Upper lobe of left lung (tissue), 4 donors: ENCODE measurements at regions not wholly inside any gene's neighbourhood (a gene's known extent, or its start where the extent isn't known, plus 50 kb on each side); places are given as distances from the start of the nearest gene placed in this dataset.

Experiments used
- EP300 ChIP-seq, 4 donors: sonication (generic); formaldehyde crosslinking; IDR thresholded peaks; one replicate each; pipeline ENCODE4 v1.5.1; 2017; ENCODE audit warnings: antibody characterized with exemption in 4 of 4, control low read depth in 2 of 4
- POLR2A ChIP-seq, 4 donors: fragments of 450-650 bp; IDR thresholded peaks; one replicate each; pipeline ENCODE4 v1.5.1; 2016 to 2017; ENCODE audit warnings: antibody characterized with exemption in 4 of 4, mild to moderate bottlenecking in 2 of 4
- POLR2AphosphoS5 ChIP-seq, 2 donors: sonication (generic); formaldehyde crosslinking; IDR thresholded peaks; one replicate each; pipeline ENCODE4 v1.5.1; 2017; ENCODE audit warnings: antibody characterized with exemption in 2 of 2
- TF ChIP-seq, protein P1 (sequence below), 6 experiments: fragments of 450-650 bp in 4 of 6; fragments of 200-600 bp in 2 of 6; sonication (generic) in 2 of 6; IDR thresholded peaks; one replicate each; pipeline ENCODE4 v1.5.1; 2016 to 2019; ENCODE audit warnings: antibody characterized with exemption in 6 of 6

DNA sequence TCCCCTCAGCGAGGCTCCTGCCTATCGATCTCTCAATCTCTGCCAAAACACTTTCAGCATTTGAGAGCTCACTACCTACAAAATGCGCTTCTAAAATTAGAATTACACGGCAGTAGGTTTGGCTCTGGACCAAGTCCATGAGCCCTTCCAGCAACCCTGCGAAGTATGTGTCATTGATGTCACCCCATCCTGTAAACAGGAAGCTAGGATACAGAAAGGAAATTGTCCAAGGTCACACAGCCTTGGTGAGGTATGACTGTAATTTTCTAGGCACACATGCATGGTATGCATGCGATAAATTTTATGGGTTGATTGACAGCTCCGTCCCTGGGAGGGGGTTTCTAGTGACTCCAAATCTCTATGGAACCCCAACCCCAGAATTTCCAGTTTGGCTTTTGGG is 330.3 kb upstream of the CDH5 start:
- TF ChIP-seq, protein P1, sequence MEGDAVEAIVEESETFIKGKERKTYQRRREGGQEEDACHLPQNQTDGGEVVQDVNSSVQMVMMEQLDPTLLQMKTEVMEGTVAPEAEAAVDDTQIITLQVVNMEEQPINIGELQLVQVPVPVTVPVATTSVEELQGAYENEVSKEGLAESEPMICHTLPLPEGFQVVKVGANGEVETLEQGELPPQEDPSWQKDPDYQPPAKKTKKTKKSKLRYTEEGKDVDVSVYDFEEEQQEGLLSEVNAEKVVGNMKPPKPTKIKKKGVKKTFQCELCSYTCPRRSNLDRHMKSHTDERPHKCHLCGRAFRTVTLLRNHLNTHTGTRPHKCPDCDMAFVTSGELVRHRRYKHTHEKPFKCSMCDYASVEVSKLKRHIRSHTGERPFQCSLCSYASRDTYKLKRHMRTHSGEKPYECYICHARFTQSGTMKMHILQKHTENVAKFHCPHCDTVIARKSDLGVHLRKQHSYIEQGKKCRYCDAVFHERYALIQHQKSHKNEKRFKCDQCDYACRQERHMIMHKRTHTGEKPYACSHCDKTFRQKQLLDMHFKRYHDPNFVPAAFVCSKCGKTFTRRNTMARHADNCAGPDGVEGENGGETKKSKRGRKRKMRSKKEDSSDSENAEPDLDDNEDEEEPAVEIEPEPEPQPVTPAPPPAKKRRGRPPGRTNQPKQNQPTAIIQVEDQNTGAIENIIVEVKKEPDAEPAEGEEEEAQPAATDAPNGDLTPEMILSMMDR (IDR thresholded peaks at IDR 0.05) = no peak
- no peak for TF ChIP-seq POLR2AphosphoS5 (IDR thresholded peaks at IDR 0.05)
- TF ChIP-seq EP300 (IDR thresholded peaks at IDR 0.05) = no peak
- no peak for TF ChIP-seq POLR2A (IDR thresholded peaks at IDR 0.05)
